GM21367 (cell line): ENCODE measurements at regions not wholly inside any gene's neighbourhood (a gene's known extent, or its start where the extent isn't known, plus 50 kb on each side); places are given as distances from the start of the nearest gene placed in this dataset.
"Not testable (repeated sequence)": the region's sequence is repeated elsewhere in the genome, so short reads cannot be mapped to it uniquely, and the experiment has no call there.

Source experiments
- ATAC-seq: cut with Tn5 transposase; IDR thresholded peaks from one replicate; pipeline ENCODE4 v1.9.1; 2021; ENCODE audit not compliant: unreplicated experiment

DNA sequence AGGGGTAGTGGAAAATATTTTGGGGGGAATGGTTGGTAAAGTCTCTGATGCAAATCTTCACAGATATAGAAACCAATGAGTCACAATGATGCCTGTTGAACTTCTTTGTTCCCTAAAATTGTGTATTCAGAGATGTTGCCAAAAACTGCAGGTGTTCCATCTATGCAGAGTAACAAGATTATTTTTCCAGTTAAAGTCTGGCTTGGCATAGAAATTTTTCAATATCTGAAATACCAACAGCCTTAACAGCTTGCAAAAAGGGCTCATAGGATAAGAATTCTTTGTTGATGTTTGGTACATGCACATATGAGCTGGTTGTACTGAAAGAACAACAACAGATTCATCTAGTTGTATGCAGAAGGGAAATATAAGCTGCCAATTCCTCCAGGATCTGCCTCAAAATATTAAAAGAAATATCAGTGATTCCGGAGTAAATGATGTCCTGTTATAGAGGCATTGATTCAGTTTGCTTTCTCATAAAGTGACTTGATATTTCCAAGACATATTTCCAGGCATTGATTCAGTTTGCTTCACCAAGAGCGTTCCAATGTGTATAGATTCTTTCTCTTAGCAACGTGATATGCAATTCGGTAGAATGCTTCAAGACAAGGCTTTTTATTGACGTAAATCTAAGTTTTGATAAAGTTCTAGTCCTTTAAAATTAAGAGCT is 564.4 kb downstream of the TMA16 start:
- ATAC-seq = no peak

DNA sequence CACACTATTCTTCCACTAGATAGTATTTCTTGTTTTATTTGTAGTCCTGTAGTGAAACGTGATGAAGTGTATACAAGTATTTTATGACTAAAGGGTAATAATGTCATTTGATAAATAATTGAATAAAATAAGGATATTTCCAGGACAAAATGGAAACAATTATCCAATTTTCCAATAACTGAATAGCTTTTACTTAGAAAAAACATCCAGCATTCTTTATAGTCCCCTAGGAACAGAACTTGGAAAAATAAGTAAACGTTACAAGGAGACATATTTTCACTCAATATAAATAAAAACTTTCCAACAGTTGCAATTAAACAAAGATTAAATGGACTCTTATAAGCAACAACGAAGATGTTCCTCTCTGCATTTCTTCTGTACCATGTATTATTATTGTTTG is 566.0 kb downstream of the TMA16 start:
- ATAC-seq = no peak

DNA sequence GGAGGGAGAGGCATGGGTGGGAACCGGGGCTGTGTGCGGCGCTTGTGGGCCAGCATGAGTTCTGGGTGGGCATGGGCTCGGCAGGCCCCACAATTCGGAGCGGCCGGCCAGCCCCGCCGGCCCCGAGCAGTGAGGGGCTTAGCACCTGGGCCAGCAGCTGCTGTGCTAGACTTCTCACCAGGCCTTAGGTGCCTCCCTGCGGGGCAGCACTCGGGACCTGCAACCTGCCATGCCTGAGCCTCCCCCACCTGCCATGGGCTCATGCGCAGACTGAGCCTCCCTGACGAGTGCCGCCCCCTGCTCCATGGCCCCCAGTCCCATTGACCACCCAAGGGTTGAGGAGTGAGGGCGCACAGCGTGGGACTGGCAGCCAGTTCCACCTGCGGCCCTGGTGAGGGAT is 573.9 kb downstream of the TMA16 start:
- no peak for ATAC-seq

DNA sequence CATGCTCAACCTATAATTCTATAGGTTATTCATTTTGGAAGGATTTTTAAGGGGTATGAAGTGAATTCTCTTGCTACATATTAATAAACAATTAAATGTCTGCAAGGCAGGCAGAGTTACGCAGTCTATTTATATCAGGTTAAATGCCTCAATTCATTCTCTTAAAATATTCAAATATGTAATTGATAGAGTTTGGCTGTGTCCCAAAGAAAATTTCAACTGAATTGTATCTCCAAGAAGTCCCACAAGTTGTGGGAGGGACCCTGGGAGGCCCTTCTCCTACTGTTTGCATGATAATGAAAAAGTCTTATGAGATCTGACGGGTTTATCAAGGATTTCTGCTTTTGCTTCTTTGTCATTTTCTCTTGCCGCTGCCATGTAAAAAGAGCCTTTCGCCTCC is 576.1 kb downstream of the TMA16 start:
- no peak for ATAC-seq

DNA sequence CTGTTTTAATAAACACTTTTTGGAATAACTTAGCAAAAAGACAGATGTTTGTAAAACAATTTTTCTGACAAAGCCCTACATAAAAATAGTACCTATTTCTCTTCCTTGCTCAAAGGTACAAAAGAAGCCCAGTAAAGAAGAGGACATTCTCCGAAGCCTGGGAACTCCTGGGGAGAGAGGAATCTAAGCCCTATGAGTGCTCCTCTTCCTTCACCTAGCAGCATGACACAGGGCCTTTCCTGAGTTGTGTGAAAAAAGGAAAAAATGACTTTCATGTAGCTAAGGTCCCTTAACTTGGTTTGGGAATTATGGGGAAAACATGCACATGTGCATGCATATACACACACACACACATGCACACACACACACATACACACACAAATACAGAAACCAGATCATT is 586.9 kb downstream of the TMA16 start:
- ATAC-seq = no peak

DNA sequence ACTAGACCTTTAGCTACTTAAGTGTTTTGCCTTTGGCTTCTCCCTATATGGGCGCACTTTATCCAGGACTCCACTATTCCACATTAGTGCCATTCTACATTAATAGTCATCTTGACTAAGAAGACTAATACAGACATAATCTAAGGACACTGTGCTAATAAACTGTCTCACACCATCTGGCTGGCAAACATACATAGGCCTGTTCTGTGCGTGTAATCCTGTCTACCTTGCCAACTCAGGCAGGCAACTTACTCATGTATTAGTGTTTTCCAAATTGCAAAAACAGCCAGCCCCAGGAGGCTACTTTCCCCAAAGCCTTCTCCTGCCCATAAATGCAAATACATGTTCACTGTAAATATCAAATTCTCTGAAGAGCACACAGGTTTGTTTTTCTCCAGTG is 587.3 kb downstream of the TMA16 start:
- no peak for ATAC-seq

DNA sequence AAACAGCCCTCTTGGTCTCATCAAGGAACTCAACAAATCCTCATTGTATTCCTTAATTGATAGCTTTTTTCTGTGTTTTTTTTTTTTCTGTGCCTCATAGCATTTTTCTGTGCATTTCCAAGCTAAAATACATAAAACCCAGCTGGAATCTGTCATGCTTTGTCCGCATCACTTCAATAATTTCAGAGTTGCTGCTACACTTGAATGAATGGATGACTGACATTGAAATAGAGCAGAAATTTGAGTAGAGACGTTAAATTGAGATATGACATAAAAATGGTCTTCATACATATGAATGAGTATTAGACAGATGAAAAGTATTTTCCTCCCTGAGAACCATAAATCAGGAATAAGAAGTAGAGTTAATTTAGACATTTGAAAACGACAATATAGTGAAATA is 593.2 kb downstream of the TMA16 start:
- no peak for ATAC-seq

DNA sequence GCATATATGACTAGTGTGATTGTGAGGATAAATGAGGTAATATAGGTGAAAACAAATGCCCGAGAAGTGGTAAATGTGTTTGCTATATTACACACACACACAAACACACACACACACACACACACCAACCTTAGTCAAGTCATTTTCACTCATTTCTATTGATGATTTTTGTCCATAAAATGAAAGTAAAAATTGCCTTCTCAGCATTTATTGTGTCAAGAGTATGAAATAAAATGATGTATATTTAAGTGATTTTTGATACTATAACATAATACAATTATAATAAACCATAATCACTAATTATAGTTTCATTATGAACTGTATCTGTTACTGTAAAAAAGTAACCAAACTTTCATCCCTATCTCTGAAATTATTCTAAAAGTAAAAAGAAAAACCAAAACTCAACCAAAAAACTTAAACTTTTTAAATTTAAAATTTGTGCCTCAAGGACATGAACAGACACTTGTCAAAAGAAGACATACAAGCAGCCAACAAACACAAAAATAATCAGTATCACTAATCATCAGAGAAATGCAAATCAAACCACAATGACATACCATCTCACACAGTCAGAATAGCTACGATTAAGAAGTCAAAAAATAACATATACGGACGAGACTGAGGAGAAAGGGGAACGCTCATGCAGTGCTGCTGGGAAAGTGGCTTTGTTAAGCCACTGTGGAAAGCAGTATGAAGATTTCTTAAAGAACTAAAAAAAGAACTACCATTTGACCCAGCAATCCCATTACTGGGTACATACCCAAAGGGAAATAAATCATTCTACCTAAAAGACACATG is 601.0 kb downstream of the TMA16 start:
- ATAC-seq = no peak

DNA sequence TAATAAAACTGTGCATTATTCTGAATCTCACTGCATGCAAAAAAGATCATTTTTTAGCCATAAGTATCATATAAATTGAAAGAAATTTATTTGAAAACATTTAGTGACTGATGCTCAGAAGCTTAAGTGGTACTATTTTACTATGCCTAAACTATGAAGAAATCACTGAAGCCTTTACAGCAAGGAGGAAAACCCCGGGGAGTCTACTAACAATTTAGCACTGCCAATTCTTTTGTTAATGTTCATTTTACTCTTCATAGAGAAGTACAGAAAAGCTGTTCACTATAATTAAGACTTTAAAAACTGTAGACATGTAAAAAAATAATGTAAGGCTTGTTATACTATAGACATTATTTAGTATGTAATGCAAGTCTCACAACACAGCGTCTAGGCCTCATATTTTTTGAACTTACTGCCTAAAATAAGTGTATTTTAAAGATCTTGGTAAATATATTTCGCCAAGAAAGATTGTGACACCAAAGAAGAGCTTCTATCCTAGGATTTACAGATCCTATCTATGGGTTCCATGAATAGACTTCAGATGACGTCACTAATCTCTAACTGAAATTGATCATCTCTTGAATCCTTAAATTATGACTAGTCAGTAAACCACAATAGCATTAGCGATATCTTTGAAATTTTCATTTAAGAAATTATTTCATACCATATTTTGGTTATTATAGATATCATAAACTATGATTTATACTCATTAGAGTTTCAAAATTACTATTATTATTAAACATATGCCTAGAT is 602.5 kb downstream of the TMA16 start:
- no peak for ATAC-seq

DNA sequence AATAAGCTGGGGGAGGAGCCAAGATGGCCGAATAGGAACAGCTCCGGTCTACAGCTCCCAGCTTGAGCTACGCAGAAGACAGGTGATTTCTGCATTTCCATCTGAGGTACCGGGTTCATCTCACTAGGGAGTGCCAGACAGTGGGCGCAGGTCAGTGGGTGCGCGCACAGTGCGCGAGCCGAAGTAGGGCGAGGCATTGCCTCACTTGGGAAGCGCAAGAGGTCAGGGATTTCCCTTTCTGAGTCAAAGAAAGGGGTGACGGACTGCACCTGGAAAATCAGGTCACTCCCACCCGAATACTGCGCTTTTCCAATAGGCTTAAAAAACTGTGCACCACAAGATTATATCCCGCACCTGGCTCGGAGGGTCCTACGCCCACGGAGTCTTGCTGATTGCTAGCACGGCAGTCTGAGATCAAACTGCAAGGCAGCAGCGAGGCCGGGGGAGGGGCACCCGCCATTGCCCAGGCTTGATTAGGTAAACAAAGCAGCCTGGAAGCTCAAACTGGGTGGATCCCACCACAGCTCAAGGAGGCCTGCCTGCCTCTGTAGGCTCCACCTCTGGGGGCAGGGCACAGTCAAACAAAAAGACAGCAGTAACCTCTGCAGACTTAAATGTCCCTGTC is 606.4 kb downstream of the TMA16 start:
- ATAC-seq = not testable (repeated sequence)

DNA sequence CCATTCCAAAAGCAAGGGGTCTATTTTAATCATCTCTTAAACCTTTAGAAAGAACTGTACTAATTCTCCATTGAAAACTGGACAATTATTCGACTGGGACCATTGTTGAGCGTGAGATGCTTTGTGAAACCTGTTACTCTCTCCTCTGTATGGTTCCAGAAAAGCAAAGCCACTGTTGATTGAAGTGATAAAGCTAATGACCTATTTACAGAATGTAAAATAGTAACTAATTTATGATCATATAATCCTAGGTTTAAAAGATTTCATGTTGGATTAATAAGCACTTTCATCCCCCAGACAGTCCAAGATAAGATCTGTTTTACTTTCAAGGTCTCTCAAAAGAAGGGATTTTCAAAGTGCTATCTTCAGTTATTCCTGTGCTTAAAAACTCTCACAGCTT is 614.5 kb downstream of the TMA16 start:
- ATAC-seq = no peak

DNA sequence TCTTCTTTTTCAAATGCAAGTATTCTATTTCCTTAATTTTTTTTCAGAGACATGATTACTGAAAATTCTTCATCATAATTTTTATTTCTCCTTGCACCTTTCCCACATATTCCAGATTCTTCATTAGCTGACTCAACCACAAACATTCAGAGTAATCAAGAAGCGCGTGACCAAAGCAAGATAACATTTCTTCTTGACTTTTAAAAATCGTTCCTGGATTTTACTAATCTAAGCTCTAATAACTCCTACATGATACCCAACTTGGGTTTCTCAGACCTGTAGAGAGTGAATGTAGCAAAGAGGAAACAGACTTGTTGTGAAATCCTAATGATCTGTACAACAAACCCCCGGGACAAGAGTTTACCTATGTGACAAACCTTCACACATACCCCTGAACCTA is 615.0 kb downstream of the TMA16 start:
- no peak for ATAC-seq

DNA sequence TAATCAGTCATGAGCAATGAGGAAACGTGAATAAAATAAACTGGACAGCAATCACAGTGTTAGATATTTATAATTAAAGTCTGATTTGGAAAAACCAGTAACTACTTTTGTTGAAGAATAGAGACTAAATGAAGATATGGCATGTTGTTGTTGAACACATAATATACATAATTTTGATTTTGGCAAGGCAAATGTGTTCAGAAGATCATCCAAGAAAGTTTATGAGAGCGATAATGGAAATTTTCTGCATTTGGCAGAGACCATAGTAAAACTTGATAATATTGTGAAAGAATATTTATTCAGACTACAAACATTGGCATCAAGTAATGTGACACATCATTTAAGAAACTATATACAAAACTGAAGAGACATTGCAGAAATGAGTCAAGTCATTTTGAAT is 620.7 kb downstream of the TMA16 start:
- ATAC-seq = no peak

DNA sequence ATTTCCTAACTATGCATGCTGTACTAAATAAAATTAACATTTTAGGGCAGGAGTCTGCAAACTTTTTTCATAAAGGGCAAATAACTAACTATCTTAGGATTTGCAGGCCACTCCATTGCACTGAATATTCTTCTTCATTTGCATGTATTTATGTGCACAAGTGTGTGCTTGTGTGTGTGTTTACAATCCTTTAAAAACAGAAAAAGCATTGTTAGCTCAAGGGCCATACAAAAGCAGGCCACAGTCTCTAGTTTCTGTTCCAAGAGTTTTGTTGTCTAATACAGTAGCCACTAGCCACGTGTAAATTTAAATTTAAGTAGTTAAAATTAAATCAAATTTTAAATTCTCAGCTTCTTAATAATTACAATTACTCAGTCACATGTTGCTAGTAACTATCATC is 621.8 kb downstream of the TMA16 start:
- ATAC-seq = no peak

DNA sequence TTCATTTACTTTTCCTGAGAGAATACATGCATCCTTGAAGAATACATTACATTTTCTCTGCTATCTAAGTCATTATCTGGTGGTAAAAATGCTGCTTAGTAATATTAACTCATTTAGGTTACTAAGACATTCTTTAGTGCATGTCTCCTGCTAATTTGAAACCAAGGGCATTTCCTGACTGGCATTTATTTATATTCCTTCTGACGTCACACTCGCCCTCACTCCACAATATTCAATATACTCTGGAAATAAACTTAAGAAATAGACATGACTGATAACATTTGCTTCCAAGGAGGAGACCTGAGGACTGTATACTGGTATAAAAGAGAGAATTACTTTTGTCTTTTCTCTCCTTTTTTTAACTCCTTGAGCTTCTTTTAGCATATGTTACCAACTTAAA is 619.5 kb upstream of the SMIM31 start:
- no peak for ATAC-seq

DNA sequence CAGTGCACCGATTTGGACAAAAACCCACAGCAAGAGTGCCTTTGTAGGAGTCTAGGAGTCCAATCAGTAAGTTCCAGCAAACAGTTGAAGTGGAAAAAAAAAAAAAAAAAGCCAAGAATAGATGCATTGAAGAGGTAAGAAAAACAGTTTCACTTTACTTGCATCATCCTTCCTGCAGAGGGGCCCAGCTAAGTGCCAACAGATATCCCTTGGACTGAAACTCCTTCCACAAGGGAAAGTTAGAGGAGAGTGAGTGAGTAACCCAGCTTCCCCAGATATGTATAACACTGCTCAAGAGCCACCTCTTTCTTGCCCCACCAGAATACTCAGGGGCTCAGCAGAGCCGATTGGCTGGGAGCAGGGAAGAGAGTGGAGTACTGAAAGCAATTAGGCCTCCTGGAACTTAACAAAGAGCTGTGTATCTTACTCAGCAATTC is 617.7 kb upstream of the SMIM31 start:
- ATAC-seq = no peak

DNA sequence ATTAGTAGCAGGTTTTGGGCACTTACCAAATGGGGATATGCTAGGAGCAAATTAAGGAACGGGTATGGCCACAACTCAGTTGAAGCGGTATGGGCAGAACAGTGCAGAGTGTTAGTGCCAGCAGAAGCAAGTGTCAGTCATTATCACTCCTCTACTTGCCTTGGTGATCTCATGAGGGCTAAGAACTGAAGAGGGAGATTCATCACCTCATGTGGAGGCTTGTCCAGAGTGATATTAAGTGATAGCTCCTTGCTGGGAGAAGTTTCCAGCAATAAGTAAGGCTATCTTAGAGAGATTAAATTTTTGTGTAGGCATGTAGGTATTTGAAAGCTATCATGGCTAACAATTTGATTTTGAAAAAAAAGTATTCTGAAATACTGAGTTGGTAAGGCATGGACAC is 615.4 kb upstream of the SMIM31 start:
- ATAC-seq = no peak

DNA sequence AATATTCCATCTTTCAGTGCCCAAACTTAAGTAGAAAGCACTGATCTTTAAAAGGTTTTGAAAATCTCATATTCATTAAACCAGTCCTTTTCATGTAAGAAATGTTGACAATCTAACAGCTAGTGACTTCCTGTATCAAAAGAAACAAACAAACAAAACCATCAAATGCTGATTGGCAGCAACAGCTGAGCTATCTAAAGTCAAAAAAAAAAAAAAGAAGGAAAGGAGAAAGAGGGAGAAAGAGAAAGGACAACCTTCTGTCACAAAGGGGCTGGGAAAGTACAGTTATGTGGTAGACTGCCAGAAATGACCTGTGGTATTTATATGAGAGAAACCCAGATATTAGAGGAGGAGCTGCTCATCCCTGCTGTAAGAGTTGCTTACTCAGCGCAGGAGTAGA is 614.6 kb upstream of the SMIM31 start:
- ATAC-seq = no peak

DNA sequence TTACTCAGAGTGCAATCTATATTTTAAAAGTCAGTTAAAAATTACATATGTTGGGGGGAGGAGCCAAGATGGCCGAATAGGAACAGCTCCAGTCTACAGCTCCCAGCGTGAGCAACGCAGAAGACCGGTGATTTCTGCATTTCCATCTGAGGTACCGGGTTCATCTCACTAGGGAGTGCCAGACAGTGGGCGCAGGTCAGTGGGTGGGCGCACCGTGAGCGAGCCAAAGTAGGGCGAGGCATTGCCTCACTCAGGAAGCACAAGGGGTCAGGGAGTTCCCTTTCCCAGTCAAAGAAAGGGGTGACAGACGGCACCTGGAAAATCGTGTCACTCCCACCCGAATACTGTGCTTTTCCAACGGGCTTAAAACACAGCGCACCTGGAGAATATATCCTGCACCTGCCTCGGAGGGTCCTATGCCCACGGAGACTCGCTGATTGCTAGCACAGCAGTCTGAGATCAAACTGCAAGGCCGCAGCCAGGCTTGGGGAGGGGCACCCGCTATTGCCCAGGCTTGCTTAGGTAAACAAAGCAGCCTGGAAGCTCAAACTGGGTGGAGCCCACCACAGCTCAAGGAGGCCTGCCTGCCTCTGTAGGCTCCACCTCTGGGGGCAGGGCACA is 612.1 kb upstream of the SMIM31 start:
- not testable (repeated sequence) for ATAC-seq

DNA sequence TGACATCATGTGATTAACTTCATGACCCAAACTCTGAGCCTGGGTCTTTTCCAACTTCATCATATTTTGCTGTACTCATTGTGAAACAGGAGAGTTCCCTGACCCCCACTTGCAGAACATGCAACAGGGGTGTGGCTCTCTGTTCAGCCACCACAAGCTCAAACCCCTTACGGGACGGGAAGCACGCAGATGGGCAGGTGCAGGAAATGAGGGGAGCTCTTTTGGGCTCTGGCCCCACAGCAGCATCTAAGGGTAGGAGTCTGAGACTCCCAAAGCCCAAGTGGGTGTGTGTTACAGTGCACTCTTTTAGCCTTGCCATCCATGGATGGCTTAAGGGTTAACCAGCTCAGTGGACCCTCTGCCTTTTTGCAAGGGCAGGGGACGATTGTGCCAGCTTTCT is 599.5 kb upstream of the SMIM31 start:
- no peak for ATAC-seq

DNA sequence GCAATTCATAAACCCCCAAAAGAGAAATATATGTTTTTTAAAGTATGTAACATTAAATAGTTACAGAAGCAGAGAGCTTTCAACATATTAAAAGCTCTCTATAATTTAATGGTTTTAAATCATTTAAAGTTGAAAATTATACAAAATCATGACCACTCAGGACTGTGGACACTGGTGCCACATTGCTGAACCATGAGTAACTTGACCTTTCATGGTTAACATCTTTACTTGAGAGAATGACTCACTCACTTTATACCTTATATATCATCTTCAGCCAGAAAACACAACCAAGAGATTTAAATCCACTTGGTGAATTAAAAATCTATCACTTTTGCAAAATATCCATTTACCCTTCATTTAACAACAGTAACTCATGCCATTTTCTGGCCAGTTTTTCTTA is 584.3 kb upstream of the SMIM31 start:
- no peak for ATAC-seq
